T-helper 2 cell (primary cell): ENCODE measurements at regions not wholly inside any gene's neighbourhood (a gene's known extent, or its start where the extent isn't known, plus 50 kb on each side); places are given as distances from the start of the nearest gene placed in this dataset.

Experiments
- DNase-seq, 5 experiments: peaks; one replicate each; pipeline versions ENCODE4 v3.0.0 to v3.0.0-alpha.2; 2012 to 2022

- no peak for DNase-seq
These were observed 86.5 kb upstream of the ATP10B start for GRCh38 chr5:160938532-160938931.

- DNase-seq, result no peak
These were observed 85.6 kb upstream of the ATP10B start for GRCh38 chr5:160937570-160937969.

- DNase-seq, result no peak
These were observed 83.8 kb upstream of the ATP10B start for GRCh38 chr5:160935776-160936175.

GRCh38 chr5:160931283-160931682, 79.3 kb upstream of the ATP10B start:
- no peak for DNase-seq

GRCh38 chr5:160930406-160930805, 78.4 kb upstream of the ATP10B start:
- DNase-seq, result no peak

GRCh38 chr5:160929906-160930305, 77.9 kb upstream of the ATP10B start:
- DNase-seq, result no peak

- no peak for DNase-seq
These were observed 77.3 kb upstream of the ATP10B start for GRCh38 chr5:160929360-160929759.

GRCh38 chr5:160926428-160926827, 74.4 kb upstream of the ATP10B start:
- DNase-seq, result no peak

GRCh38 chr5:160925281-160925680, 73.3 kb upstream of the ATP10B start:
- no peak for DNase-seq

GRCh38 chr5:160923936-160924710, 72.1 kb upstream of the ATP10B start:
- no peak for DNase-seq

- DNase-seq, result no peak
These were observed 71.4 kb upstream of the ATP10B start for GRCh38 chr5:160923411-160923810.

- DNase-seq, result no peak
These were observed 70.3 kb upstream of the ATP10B start for GRCh38 chr5:160922311-160922710.

GRCh38 chr5:160921423-160922285, 69.6 kb upstream of the ATP10B start:
- DNase-seq, result no peak

GRCh38 chr5:160919626-160920025, 67.6 kb upstream of the ATP10B start:
- DNase-seq, result no peak

GRCh38 chr5:160918386-160918785, 66.4 kb upstream of the ATP10B start:
- DNase-seq, result no peak

- DNase-seq, result no peak
These were observed 54.1 kb upstream of the ATP10B start for GRCh38 chr5:160906090-160906489.

GRCh38 chr5:160905285-160905684, 53.3 kb upstream of the ATP10B start:
- no peak for DNase-seq

- no peak for DNase-seq
These were observed 52.6 kb upstream of the ATP10B start for GRCh38 chr5:160904591-160904990.

- DNase-seq, result no peak
These were observed 51.5 kb upstream of the ATP10B start for GRCh38 chr5:160903551-160903950.

- DNase-seq, result no peak
These were observed 51.1 kb upstream of the ATP10B start for GRCh38 chr5:160903076-160903475.
